Heart left ventricle (tissue), 13 donors: ENCODE measurements at regions not wholly inside any gene's neighbourhood (a gene's known extent, or its start where the extent isn't known, plus 50 kb on each side); places are given as distances from the start of the nearest gene placed in this dataset.

Experiments
- CTCF ChIP-seq, 12 donors: fragments of 200-600 bp; sonication (generic) in 4 of 12; IDR thresholded peaks; one replicate each; pipeline versions ENCODE4 v1.5.0 to v1.8.0; 2018 to 2022; ENCODE audit warnings: antibody characterized with exemption in 12 of 12, mild to moderate bottlenecking in 5 of 12
- POLR2A ChIP-seq, 2 donors: fragments of 450-650 bp; IDR thresholded peaks; one replicate each; pipeline ENCODE4 v1.6.1; 2017; ENCODE audit warnings: antibody characterized with exemption in 2 of 2, mild to moderate bottlenecking in 2 of 2, moderate library complexity in 2 of 2
- donor health status: ischemic (EF 13 %, LVEDD 7.1; RV severe dilation, severe dysfunction).
- donor health status: DM: no; HTN: yes; CAD: no.
- donor health status: DM: no; HTN: no; CAD: no.
- donor health status: ischemic (EF 25% LVEDD 6.9; RV normal size, moderate dysfunction).
- donor health status: ischemic (EF 25% LVEDD 5.7; RV mildly dilated, moderate dysfunction).
- donor health status: ischemic (EF 35%, LVEDD 5.7; RV mildly dilated, moderate dysfunction).
- donor health status: nonischemic (EF 11% LVEDD 7.7; RV severe dilation, severe dysfunction).
- donor health status: DM: yes; HTN: yes; CAD: no.
- donor health status: PGD.
- donor health status: ischemic (EF 29% LVEDD 5.4; RV normal size, mild dysfunction).
- donor health status: nonischemic (EF 23%, LVEDD 6.1; RV moderate dilation, normal function).

- no peak for TF ChIP-seq CTCF (IDR thresholded peaks at IDR 0.05)
- TF ChIP-seq POLR2A (IDR thresholded peaks at IDR 0.05) = no peak
These were observed 57.0 kb upstream of the CARMIL1 start for GRCh38 chr6:25222006-25222678.
